Stimulated activated CD8-positive, alpha-beta memory T cell treated with anti-CD3 and anti-CD28 coated beads, Interleukin-15, amount 100 ng/mL, for 48 hours (primary cell): ENCODE measurements at regions not wholly inside any gene's neighbourhood (a gene's known extent, or its start where the extent isn't known, plus 50 kb on each side); places are given as distances from the start of the nearest gene placed in this dataset.
"Not testable (repeated sequence)": the region's sequence is repeated elsewhere in the genome, so short reads cannot be mapped to it uniquely, and the experiment has no call there.

Experiments used
- DNase-seq, 2 donors: peaks; one replicate each; pipeline ENCODE4 v3.0.0-alpha.2; 2020; ENCODE audit warnings: low read depth in 2 of 2

DNA sequence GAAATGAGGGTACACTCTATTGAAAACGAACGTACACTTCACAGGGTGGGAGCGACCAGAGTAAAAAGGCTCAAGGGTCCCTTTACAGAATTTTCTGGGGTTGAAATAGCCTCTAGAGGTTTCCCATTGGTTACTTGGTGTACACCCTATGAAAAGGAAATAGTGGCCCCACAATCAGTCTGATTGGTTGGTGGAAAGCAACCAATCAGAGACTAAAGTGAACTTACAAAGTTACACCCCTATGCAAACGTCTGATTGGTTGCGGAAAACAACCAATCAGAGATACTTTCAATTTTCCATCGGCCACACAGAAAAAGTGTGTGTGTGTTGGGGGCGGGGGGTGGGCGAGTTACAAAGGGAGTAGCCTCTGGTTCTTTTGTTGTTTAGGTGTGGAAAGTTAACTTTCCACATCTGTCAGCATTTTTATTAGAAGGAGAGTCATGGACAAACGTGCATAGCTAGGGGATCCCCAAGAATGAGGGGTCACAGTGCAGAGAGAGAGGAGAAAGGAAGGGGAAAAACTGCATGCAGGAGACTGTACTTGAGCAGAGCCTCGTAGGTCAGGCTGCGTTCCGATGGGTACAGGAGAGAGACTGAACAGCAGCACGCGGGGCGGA, 1152.1 kb downstream of the TBC1D22A start:
- DNase-seq = no peak

DNA sequence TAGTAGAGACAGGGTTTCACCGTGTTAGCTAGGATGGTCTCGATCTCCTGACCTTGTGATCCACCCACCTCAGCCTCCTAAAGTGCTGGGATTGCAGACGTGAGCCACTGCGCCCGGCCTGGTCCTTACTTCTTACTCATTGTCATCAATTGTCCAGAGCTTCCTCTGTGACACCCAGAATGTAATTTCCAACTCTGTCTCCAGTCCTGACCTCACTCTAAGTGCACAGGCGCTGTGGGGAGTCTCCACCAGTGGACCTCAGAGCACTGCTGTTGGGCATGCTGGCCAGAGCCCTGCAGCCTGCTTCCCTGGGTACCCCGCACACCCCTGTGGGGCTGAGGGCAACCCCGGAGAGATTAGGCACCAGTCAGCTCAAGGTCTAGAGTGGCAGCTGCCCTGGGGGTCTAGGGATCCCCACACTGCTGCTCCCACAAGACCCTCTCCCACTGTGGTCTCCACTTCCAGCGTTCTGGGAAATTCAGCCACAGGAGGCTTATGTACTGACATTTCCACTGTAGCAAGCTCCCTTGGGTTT, 1140.3 kb downstream of the TBC1D22A start:
- no peak for DNase-seq

DNA sequence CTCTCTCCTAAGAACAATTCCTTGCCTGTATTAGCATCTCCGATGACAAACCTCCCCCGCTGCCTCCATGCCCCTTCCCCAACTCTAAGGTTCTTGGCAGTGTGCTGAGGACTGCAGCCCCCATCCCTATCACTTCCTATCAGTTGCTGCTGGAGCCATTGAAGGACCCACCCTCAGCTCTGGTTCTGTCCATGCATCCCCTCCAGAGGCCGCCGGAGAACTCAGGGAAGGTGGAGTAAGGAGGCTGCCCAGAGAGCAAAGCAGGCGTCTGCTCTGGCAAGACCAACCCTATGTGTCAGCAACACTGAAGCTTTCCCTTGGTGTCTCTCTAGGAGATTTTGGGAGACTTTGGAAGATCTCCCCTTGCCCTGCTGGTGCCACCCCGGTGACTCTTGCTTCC, 1139.5 kb downstream of the TBC1D22A start:
- DNase-seq = no peak

DNA sequence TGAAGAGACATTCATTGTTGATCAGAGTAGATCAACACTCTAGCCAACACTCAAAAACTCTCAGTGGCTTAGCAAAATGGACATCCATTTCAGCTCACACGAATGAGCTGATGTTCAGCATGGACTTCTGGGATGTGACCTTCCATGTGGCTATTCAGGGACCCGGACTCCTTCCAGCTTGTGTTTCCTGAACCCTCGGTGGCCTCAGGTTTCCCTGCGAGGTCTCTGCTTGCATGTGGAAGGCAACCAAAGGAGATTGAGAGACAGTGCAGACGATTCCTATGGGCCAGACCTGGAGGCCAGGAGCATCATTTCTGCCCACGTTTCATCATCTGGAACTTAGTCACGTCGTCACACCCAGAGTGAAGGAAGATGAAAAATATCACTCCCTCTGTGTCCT, 1137.4 kb downstream of the TBC1D22A start:
- DNase-seq = no peak

DNA sequence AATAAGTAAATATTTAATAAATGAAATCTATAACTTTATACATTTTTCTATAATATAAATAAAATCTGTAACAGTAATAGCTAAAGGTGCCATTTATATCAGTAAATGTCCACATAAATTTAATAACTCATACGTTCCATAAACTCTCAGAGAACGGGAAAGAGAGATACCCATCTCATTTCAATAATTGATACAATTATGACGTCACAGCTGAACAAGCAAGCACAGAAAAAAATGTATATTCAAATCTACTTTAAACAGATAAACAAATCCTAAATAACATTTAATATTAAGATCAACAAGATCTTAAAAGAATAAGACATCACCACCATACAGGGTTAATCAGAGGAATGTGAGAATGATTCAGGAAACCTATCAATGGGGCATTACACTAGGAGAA, 1136.5 kb downstream of the TBC1D22A start:
- DNase-seq = no peak

DNA sequence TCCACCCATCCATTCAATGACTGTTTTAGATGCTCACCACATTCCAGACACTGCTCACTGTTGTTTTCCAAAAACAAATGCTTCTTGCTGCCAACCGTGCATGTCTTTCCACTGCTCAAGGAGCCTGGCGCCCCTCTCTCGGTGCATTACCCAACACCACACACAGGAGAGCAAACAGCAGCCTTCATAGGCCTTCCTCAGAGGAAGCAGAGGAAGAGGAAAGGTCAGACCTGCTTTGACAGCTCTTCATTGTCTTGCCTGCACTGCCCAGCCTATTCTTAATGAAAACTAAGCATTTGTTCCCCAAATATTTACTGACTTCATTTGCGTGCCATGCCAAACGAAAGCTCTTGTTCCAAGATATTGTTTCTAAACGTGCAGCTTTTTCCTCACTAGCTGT, 1129.2 kb downstream of the TBC1D22A start:
- no peak for DNase-seq

DNA sequence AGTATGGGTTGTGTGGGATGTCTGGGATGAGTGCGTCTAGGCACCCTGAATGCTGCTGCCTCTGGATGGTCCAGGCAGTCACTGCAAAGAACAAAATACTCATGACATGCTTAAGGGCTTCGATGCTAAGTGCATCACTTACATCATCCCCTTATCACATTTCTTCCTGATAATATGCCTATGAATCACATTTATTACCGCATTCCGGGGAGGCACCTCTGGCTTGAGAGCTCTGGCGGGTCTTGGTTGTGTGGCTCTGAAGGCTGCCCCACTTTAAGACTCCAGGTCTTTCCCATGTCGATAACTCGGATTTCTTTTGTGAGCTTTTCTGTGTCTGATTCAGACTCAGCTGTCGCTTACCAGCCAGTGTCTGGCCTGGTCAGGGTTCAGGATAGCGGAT, 1126.4 kb downstream of the TBC1D22A start:
- DNase-seq = no peak

DNA sequence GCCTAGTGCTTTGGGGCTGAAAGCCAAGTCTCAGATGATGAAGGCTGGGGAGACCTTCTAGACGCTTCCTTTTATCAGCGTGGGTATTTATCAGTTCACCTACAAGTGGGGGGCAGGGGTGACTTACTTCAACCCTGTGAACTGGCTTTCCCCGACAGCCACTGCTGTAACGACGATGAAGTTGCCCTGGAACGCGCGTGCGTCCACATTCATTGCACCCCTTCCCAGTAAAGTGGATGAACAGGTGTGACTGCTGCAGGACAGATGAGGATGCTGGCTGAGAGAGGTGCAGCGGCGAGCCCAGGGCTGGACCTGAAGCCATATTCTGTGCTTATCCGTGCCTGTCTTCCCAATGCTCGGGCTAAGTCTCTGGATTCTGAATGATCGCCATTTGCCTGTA, 1122.3 kb downstream of the TBC1D22A start:
- DNase-seq = no peak

DNA sequence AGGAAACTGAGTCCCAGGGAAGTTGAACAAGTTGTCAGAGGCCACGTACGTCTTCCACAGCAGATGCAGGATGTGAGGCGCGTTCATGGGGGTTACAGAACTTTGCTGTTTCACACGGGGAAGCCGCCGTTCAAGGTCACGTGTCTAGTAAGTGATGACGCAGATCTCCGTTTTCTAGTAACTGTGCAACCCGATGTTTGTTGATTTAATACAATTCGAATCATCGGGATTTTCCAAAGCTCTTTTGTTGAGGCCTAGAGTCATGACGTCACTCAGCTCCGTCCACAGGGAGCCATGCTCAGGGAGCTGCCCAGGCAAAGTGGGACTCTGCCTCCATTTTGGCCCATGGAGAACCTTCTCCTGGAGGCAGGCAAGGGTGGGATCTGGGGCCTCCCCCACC, 1121.8 kb downstream of the TBC1D22A start:
- DNase-seq = no peak

DNA sequence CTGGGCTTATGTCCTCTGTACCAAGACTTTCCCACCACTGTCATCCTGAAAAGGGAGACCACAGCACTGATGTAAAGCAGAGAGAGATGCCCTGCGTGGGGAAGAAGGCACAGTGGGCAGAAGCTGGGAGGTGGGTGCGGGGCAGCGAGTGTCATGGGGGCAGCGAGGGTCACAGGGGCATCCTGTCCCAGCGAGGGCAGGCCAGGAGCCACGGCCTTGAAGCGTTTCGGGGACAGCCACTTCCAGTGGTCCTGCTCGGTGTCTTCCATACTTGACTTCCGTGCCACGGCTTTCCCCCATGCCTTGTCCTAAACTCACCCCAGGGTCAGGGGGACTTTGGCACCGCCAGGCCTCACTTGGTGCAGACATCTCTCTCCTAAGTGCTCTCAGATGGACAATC, 1121.3 kb downstream of the TBC1D22A start:
- no peak for DNase-seq

DNA sequence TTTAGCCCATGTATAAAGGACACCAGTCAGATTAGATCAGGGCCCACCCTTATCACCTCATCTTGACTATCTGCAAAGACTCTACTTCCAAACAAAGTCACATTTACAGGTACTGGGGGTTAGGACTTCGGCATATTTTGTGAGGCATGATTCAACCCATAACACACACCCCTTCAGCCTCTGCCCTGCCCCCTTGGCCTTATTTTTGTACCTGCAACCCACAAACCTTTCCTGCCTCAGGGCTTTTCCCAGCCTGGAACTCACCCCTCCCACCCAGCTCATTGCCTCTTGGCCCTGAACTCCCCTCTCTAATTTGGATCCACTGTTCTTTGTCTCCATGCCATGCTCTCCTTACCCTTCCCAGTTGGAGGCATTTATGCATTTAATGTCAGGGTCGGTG, 1116.9 kb downstream of the TBC1D22A start:
- DNase-seq = no peak

DNA sequence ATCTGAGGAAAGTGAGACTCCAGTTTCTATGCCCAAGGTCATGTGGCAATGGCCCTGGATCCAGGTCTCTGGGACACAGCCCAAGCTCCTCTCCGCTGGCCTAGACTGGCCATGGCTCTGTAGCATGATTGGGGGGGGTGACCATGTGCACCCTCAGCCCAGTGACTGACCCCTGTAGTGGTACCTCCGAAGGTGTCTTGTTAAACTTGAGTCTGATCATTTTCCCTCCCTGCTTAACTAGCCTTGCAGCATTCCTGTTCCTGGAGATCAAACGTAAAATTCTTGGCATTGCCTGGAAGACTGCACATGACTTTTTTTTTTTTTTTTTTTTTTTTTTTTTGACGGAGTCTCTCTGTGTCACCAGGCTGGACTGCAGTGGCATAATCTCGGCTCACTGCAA, 1116.0 kb downstream of the TBC1D22A start:
- DNase-seq = no peak

DNA sequence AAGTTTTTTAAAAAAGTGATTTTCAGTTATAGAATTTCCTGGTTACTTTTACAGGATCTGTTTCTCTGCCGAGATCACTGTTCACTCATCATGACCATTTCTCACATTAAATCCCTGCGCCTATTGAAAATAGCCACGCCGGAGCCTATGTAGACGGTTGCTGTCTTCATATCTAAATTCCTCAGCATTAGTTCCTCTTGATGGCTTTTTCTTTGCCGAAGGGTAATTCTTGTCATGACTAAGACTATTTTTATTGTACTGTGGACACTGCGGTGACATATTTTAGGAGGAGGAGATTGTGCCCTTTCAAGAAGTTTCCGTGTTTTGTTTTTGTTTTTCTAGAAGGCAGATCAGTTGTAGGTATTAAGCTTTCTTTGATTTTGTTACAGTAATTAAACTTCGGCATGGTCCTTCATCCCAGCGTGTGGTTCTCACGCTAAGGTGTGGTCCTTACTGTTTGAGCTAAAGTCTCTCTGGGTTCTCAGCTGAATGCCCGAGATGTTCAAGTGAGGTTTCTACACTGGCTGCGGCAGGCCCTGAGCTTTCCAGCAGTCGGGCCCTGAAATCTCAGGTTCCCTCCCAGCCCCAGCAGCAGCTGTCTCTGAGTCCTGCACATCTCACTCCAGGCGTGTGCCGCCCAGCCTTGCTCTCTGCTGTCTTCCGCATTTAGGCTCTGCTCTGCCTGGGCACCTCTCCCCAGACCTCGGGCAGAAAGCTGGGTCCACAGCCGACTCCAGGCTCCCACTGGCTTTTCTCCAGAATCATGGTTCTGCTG, 1110.5 kb downstream of the TBC1D22A start:
- no peak for DNase-seq

DNA sequence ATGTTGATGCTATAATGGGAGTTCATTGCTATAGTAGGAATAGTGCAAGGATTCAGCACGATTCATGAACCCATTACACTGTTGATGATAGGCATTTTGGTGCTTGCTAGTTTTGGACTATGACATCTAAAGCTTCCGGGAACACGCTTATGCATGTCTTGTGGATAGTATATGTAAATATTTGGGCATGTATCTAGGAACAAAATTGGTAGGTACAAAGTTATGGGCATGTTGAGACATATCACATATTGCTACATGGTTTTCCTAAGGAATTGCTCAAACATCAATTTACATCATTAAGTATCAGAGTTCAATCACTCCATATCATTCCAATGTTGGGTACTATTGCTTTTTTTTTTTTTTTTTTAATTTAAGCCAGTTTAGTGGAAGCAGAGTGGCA, 1103.2 kb downstream of the TBC1D22A start:
- no peak for DNase-seq

DNA sequence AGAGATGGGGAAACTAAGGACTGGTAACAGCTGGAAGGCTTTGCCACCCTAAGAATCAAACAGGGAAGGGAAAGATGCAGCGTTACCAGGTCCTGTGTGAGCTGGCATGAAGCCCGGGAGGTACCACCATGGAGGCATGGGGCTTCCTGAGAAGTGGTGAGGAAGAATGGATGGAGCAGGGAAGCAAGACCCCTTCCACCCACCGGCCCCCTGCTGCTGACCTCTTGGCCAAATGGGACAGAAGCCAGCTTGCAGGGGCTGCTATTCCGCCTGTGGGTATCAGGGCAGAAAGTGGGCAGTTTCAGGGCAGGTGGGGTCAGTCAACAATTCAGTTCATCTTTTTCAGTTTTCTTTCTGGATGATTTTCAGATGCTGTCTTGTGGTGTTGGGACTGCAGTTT, 1099.9 kb downstream of the TBC1D22A start:
- DNase-seq = no peak

DNA sequence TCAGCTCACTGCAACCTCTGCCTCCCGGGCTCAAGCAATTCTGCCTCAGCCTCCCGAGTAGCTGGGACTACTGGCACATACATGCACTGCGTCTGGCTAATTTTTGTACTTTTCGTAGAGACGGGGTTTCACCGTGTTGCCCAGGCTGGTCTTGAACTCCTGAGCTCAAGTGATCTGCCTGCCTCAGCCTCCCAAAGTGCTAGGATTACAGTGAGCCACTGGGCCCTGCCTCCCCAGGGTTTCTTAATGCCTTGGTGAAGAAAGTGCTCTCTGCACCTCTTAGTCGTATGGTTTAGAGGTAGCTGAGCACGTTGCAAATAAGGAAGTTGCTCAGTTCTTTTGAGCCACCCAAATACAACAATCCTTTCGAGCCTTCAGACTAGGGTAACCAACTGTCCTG, 1098.5 kb downstream of the TBC1D22A start:
- not testable (repeated sequence) for DNase-seq

DNA sequence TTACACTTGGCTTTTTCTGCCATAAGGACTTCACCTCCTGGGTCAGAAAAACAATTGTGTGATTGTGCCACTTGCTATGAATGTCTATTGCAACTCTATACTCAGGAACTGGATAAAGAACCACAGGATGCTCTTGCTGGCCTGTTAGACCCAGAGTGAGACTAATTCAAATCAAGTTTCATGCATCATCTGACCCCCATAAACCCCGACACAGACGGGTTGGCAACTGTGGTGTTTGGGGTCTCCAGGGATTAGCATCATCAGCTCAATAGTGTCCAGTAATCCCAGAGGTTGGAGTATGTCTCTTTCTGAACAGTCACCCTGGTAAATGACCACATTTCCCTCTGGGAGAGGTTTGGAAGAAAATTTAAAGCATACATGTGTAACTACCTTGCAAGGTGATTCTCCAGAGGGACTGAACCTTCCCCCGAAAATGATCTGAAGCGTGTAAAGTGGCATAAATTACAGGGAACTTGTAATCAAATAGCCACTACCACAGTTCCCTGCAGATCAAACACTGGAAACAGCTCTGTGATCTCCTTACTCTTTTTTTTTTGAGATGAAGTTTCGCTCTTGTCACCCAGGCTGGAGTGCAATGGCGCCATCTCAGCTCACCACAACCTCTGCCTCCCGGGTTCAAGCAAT, 1097.6 kb downstream of the TBC1D22A start:
- DNase-seq = no peak

DNA sequence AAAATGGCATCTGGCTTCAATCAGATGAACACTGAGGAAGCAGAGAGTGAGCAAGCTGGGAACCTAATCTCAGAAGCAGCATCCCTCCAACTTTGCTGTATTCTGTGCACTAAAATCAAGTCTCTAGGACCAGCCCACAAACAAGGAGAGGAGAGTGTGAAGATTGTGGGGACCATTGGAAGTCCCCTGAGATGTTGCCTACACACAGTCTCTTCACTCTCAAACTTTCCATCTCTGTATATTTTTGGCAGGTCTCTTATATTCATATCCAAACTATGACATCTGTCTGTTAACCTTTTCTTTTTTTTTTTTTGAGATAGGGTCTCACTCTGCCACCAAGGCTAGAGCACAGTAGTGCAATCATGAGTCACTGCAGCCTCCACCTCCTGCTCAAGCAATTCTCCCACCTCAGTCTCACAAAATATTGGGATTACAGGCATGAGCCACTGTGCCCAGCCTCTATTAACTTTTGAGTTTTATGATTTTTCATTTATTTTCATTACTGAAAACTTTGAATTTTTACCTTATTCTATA, 1096.4 kb downstream of the TBC1D22A start:
- DNase-seq = no peak

DNA sequence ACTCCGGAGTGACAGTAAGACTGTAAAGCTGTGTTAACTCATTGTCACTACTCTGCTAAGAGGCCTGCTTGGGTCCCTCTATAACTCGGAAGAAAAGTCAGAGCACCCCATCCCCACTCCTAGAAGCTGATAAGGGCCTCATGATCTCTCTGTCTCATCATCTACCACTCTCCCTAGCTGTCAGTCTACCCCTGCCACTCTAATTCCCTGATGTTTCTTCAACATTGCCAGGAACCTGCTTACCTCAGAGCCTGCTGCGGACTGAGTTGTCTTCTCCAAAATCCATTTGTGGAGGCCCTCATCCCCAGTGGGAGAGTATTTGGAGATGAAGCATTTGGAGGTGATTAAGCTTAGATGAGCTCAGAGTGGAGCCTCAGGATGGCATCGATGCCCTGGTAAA, 1092.2 kb downstream of the TBC1D22A start:
- no peak for DNase-seq

DNA sequence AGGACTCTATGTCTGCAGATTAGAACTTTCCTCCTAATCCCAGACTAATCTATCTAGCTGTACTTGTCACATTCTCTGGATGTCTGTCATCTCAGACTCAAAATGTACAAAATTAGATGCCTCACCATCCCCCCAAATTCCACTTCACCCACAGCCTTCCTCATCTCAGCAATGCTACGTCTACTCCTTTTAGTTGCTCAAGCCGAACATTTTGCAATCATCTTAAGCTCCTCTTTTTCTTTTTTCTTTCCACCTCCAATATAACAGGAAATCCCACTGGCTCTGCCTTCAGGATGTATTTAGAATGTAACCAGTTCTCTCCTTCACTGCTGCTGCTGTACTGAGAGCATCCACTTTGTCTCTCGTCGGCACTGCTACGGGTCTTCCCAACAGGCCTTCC, 1091.8 kb downstream of the TBC1D22A start:
- no peak for DNase-seq

DNA sequence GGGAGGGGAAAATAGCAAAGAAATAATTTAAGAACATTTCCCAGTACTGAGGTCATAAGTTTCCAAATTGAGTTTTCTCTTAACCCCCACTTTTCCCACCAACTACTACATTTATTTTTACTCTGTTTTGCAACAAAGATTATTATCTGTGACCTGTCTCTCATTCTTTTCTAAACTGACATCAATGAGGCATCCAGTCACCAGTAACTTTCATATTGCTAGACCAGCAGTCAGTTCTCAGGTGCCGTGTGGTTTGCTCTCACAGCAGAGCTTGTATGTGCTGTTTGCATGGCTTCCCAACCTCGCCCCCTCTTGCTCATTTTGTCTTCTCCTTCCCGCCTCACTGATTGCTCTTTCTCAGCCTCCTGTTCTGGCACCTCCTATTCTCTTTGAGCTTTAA, 1091.3 kb downstream of the TBC1D22A start:
- no peak for DNase-seq

DNA sequence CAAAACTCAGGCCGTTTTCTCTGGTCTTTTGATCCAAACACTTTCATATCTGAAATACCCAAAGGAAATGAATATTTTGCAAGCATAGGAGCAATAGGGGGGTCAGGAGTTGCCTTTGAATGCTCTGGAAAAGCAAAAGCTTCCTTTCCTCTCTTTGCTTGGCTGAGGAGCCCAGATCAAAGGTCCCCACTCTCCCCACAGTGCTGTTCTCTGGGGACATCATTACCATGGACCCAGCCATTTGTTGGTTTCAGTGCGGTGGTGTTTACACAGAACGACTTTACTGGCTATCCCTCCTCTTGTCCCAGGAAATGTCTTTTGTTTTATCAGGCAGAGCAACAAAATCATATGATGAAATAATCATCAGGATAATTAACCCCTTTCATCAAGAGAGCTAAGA, 1089.1 kb downstream of the TBC1D22A start:
- no peak for DNase-seq

DNA sequence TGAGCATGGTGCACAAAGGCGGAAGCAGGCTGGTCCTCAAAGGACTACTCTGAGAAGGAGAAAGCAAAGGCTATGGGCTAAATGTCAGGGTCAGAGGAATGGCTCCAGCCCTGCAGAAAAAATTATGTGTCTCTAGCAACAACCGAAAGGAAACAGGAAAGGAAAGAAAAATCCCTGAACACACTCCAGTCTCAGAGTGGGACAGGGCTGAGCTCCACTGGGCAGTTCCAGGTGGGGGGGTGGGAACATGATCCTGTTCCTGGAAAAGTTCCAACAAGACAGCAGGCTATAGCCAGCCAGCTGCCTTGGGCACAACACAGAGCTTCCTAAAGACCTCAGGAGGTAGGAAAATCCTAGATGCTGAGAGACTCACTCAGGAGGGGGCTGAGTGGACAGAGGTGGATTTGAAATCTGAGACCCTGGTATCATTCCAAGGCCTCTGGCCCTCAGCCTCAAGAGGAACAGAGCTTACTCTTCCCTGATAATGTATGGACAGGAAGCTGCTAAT, 1088.2 kb downstream of the TBC1D22A start:
- DNase-seq = no peak
